GM18505 (cell line): ENCODE measurements at regions not wholly inside any gene's neighbourhood (a gene's known extent, or its start where the extent isn't known, plus 50 kb on each side); places are given as distances from the start of the nearest gene placed in this dataset.

Experiments
- ATAC-seq: cut with Tn5 transposase; IDR thresholded peaks from one replicate; pipeline ENCODE4 v1.9.1; 2021; ENCODE audit not compliant: unreplicated experiment
- POLR2A ChIP-seq: IDR thresholded peaks from 4 replicates; pipeline ENCODE4 v1.6.1; 2011; ENCODE audit warnings: borderline replicate concordance; ENCODE audit not compliant: insufficient read depth, insufficient read length; ENCODE audit errors: extremely low read depth

- ATAC-seq, result no peak
- TF ChIP-seq POLR2A, result no peak
Observed at GRCh38 chr2:66717218-66717905, 282.4 kb downstream of the MEIS1 start.

GRCh38 chr2:66717973-66718372, 283.0 kb downstream of the MEIS1 start:
- ATAC-seq, result no peak
- TF ChIP-seq POLR2A, result no peak

GRCh38 chr2:66721776-66722175, 286.9 kb downstream of the MEIS1 start:
- no peak for TF ChIP-seq POLR2A
- no peak for ATAC-seq

- no peak for TF ChIP-seq POLR2A
- no peak for ATAC-seq
Observed at GRCh38 chr2:66724241-66724640, 289.3 kb downstream of the MEIS1 start.

- no peak for ATAC-seq
- no peak for TF ChIP-seq POLR2A
Observed at GRCh38 chr2:66729416-66730330, 294.7 kb downstream of the MEIS1 start.

- TF ChIP-seq POLR2A, result no peak
- no peak for ATAC-seq
Observed at GRCh38 chr2:66730441-66730840, 295.5 kb downstream of the MEIS1 start.

GRCh38 chr2:66733364-66733999, 298.6 kb downstream of the MEIS1 start:
- no peak for TF ChIP-seq POLR2A
- no peak for ATAC-seq

- TF ChIP-seq POLR2A, result no peak
- ATAC-seq, result peak; percentile 85
Observed at GRCh38 chr2:66748939-66749338, 314.0 kb downstream of the MEIS1 start.

GRCh38 chr2:66749566-66749965, 314.6 kb downstream of the MEIS1 start:
- no peak for TF ChIP-seq POLR2A

GRCh38 chr2:66753257-66753656, 318.3 kb downstream of the MEIS1 start:
- ATAC-seq, result no peak
- TF ChIP-seq POLR2A, result no peak

More at GRCh38 chr2:66749566-66749965, 314.6 kb downstream of the MEIS1 start:
- ATAC-seq, result no peak

GRCh38 chr2:66753660-66754059, 318.7 kb downstream of the MEIS1 start:
- no peak for ATAC-seq

GRCh38 chr2:66755974-66756373, 321.0 kb downstream of the MEIS1 start:
- no peak for TF ChIP-seq POLR2A
- ATAC-seq, result no peak

More at GRCh38 chr2:66753660-66754059, 318.7 kb downstream of the MEIS1 start:
- no peak for TF ChIP-seq POLR2A

GRCh38 chr2:66761826-66762225, 326.9 kb downstream of the MEIS1 start:
- no peak for ATAC-seq
- TF ChIP-seq POLR2A, result no peak
